Progenitor cell of endocrine pancreas (in vitro differentiated cells): ENCODE measurements at regions not wholly inside any gene's neighbourhood (a gene's known extent, or its start where the extent isn't known, plus 50 kb on each side); places are given as distances from the start of the nearest gene placed in this dataset.
A peak's percentile ranks its signal among the peaks of the same experiment; 100 is the strongest.
"Not testable (repeated sequence)": the region's sequence is repeated elsewhere in the genome, so short reads cannot be mapped to it uniquely, and the experiment has no call there.

Source experiments
- DNase-seq: peaks from one replicate; pipeline ENCODE4 v3.0.0; 2021; ENCODE audit warnings: low spot score; ENCODE audit not compliant: unreplicated experiment
- H3K27ac Mint-ChIP-seq: 2 replicates; pipeline ENCODE4 v1.8.0; 2021; ENCODE audit warnings: mild to moderate bottlenecking, moderate library complexity, mixed read lengths
- H3K27me3 Mint-ChIP-seq: 2 replicates; pipeline ENCODE4 v1.8.0; 2021; ENCODE audit warnings: mixed read lengths
- H3K36me3 Mint-ChIP-seq: 2 replicates; pipeline ENCODE4 v1.8.0; 2022; ENCODE audit warnings: mixed read lengths; ENCODE audit not compliant: insufficient read depth
- H3K4me1 Mint-ChIP-seq: 2 replicates; pipeline ENCODE4 v1.8.0; 2021; ENCODE audit warnings: low read depth, mixed read lengths
- H3K4me3 Mint-ChIP-seq: 2 replicates; pipeline ENCODE4 v1.8.0; 2021; ENCODE audit warnings: low read depth, mild to moderate bottlenecking, moderate library complexity, mixed read lengths
- H3K9me3 Mint-ChIP-seq: 2 replicates; pipeline ENCODE4 v1.8.0; 2021; ENCODE audit warnings: low read depth, mixed read lengths
- TF ChIP-seq, protein P1 (sequence below): fragments of 200-600 bp; sonication (generic); IDR thresholded peaks from one replicate; pipeline ENCODE4 v1.5.0; 2021; ENCODE audit warnings: antibody characterized with exemption, mild to moderate bottlenecking; ENCODE audit not compliant: unreplicated experiment

DNA sequence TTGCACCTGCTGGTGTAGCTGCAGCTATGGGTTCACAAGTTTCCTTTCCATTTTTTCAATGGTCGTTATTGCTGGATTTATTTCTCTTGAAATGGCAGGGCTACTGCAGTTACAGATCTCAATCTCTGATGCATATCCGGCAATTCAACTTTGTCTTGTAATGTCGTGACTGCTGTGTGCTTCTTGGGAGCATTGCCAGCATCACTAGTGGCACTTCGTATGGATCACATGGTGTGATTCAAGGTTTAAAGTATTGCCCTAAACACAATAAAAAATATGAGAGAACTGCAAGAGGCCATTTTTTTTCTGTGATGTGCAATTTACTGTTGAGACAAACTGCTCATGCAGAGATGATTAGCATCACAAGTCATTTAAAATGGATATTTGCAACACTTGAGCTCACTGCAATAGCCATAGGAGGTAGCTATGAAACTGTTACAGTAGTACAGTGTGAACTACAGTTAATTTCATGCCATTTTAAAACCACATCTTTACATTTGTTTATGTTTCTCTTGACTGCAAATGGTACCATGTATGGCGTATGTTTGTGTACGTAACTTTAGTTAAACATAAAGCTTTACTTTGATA is 217.4 kb upstream of the PDE3A start:
- Mint-ChIP-seq H3K27me3 (no peaks in the 10 kb centered on the region), H3K36me3 (no peaks in the 10 kb centered on the region), H3K4me3 (no peak overlapping the region), H3K9me3 (peaks cover 10% of the 10 kb centered on the region), H3K4me1 (no peaks in the 10 kb centered on the region), H3K27ac (no peak overlapping the region)
- DNase-seq = no peak
- TF ChIP-seq, protein P1, sequence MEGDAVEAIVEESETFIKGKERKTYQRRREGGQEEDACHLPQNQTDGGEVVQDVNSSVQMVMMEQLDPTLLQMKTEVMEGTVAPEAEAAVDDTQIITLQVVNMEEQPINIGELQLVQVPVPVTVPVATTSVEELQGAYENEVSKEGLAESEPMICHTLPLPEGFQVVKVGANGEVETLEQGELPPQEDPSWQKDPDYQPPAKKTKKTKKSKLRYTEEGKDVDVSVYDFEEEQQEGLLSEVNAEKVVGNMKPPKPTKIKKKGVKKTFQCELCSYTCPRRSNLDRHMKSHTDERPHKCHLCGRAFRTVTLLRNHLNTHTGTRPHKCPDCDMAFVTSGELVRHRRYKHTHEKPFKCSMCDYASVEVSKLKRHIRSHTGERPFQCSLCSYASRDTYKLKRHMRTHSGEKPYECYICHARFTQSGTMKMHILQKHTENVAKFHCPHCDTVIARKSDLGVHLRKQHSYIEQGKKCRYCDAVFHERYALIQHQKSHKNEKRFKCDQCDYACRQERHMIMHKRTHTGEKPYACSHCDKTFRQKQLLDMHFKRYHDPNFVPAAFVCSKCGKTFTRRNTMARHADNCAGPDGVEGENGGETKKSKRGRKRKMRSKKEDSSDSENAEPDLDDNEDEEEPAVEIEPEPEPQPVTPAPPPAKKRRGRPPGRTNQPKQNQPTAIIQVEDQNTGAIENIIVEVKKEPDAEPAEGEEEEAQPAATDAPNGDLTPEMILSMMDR = no peak

DNA sequence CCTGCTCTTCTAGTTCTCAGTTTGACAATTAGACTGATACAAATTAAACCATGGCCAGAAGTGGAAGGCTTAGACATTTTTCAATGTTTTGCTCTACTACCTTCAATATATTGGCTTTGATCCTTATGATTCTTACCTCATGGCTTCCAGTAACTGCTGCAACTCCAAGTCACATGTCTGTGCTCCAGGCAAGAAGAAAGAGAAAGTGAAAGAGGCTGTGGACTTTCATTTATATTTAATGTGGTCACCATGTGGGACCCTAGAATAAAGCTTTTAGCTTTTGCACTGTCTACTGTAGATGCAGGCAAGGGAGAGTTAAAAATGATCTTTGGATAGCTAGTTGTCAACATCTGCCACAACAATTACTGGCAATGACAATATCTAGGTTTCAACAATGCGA is 214.3 kb upstream of the PDE3A start:
- Mint-ChIP-seq H3K4me1 (no peaks in the 10 kb centered on the region), H3K36me3 (no peaks in the 10 kb centered on the region), H3K4me3 (no peak overlapping the region), H3K27ac (no peak overlapping the region), H3K9me3 (peaks cover 6% of the 10 kb centered on the region), H3K27me3 (no peaks in the 10 kb centered on the region)
- DNase-seq = no peak
- TF ChIP-seq, protein P1 = no peak

DNA sequence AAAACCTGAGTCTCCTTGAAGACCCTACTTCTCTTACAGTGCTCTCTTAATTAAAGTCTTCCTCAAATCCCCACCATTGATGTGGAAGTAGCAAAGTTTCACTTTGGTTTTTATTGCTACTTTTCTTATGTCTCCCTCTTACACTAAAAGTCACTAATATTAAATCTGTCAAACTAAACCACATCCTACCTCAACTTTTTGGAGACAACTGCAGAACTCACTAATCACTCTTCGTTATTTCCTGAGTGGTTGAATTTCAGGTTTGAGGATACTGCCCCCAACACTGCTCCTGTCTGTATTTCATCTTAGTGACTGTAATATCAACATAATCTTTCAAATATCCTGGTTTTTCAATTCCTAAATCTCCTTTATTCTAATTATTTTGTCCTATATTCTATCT is 213.0 kb upstream of the PDE3A start:
- DNase-seq = no peak
- TF ChIP-seq, protein P1 = no peak
- Mint-ChIP-seq H3K4me3 (no peak overlapping the region), H3K36me3 (no peaks in the 10 kb centered on the region), H3K27me3 (no peaks in the 10 kb centered on the region), H3K9me3 (peaks cover 5% of the 10 kb centered on the region), H3K4me1 (no peaks in the 10 kb centered on the region), H3K27ac (no peak overlapping the region)

DNA sequence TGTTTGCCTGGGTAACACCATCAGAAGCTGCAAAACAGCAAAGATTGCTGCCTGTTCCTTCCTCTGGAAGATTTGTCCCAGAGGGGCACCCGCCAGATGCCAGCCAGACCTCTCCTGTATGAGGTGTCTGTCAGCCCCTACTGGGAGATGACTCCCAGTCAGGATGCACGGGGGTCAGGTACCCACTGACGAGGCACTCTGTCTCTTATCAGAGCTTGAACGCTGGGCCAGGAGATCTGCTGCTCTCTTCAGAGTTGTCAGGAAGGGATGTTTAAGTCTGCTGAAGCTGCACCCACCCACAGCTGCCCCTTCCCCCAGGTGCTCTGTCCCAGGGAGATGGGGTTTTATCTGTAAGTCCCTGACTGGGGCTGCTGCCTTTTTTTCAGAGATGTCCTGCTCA is 207.4 kb upstream of the PDE3A start:
- not testable (repeated sequence) for H3K9me3 Mint-ChIP-seq, H3K36me3 Mint-ChIP-seq, H3K4me3 Mint-ChIP-seq, H3K27me3 Mint-ChIP-seq, H3K27ac Mint-ChIP-seq, DNase-seq
- H3K4me1 Mint-ChIP-seq = peaks cover 15% of the 10 kb centered on the region

DNA sequence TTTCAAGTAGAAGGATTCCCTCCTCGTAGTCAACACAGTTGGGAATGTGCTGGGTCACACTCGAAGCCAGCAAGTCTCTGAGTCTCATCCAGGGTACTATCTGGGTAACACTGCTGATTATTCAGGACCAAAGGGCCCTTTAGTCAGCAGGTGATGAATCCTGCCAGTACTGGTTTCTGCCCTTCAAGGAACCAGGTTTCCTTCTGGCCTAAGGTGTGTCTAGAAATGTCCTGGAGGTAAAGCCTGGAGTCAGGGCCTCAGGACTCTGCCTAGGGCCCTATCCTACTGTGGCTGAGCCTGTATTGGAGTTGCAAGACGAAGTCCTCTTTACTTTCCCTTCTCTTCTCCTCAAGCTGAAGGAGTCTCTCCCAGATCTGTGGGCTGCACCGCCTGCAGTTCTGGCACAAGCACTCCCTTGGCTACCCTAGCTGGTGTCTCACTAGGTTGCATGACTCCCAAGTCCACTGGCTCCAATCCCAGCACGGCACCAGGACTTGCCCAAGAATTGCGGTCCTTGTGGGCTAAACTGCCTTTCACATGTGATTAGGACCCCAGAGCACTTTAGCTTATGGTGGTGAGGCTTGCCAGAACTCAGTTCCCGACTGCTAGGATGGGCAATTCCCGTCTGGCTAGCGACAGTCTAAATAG is 193.7 kb upstream of the PDE3A start:
- Mint-ChIP-seq H3K4me1 (peaks cover 33% of the 10 kb centered on the region), H3K36me3 (peaks cover 9% of the 10 kb centered on the region), H3K27me3 (no peaks in the 10 kb centered on the region), H3K4me3 (no peak overlapping the region), H3K27ac (peak overlapping the region; percentile 1), H3K9me3 (peaks cover 33% of the 10 kb centered on the region)
- TF ChIP-seq, protein P1 = no peak
- no peak for DNase-seq

DNA sequence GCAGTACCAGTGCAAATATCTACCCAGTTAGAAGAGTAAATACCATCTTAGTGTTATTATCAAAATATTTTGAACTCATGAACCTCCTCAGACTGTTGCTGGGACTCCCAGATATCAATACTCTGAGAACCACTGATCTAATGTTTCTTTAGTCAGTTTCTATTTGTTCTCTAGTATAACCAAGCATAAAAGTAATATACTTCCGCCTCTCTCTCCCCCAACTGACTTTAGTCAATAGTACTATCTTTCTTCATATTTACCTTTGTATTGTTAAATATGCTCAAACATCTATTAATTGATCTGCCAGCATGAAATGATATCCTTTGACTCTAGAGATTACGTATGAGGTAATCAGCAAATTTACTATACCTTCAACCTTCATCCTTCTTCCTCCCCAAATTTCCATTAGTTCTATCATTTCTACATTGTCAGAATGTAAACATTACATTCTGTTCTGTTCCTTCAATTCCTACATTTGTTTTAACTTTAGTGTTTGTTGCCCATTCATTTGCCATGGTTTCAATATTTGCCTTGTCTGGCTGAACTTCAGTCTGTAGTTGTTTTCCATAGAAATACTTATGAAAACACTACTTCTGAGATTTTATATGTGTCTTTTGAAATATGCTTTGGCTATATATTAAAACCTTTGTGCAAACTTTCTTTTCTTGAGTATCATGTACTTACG is 192.5 kb upstream of the PDE3A start:
- H3K4me1 Mint-ChIP-seq = peaks cover 34% of the 10 kb centered on the region
- peaks cover 30% of the 10 kb centered on the region for H3K9me3 Mint-ChIP-seq
- H3K36me3 Mint-ChIP-seq = peaks cover 6% of the 10 kb centered on the region
- no peak overlapping the region for H3K27ac Mint-ChIP-seq
- no peak for DNase-seq
- H3K27me3 Mint-ChIP-seq = no peaks in the 10 kb centered on the region
- H3K4me3 Mint-ChIP-seq = no peak overlapping the region
- TF ChIP-seq, protein P1 = no peak
